GM23248 (cell line): ENCODE measurements at regions not wholly inside any gene's neighbourhood (a gene's known extent, or its start where the extent isn't known, plus 50 kb on each side); places are given as distances from the start of the nearest gene placed in this dataset.

Source experiments
- EZH2 ChIP-seq: fragments of 200-600 bp; sonication (generic); IDR thresholded peaks from 2 replicates; pipeline ENCODE4 v1.6.1; 2018; ENCODE audit warnings: antibody characterized with exemption, mild to moderate bottlenecking; ENCODE audit not compliant: insufficient read depth, poor library complexity, severe bottlenecking
- EZH2phosphoT487 ChIP-seq: fragments of 200-600 bp; sonication (generic); IDR thresholded peaks from 2 replicates; pipeline ENCODE4 v1.6.1; 2018; ENCODE audit warnings: antibody characterized with exemption, moderate library complexity, mild to moderate bottlenecking, low read depth; ENCODE audit not compliant: insufficient read depth

DNA sequence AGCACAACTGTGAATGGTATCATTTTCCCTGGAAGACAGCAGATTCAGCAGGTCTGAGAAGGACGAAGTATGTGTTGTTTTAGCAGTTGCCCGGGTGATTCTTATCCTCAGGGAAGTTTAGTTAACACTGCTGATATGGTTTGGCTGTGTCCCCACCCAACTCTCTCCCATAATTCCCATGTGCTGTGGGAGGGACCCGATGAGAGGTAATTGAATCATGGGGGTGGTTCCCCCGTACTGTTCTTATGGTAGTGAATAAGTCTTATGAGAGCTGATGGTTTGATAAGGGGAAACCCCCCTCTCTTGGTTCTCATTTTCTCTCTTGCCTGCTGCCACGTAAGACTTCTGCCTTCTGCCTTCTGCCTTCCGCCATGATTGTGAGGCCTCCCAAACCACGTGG is 81.0 kb upstream of the UBAC2 start:
- no peak for TF ChIP-seq EZH2phosphoT487
- no peak for TF ChIP-seq EZH2
